Ascending aorta (tissue), 2 donors: ENCODE measurements at regions not wholly inside any gene's neighbourhood (a gene's known extent, or its start where the extent isn't known, plus 50 kb on each side); places are given as distances from the start of the nearest gene placed in this dataset.

ENCODE experiments used
- DNase-seq, 2 donors: peaks; one replicate each; pipeline ENCODE4 v3.0.0-alpha.2; 2019; ENCODE audit warnings: low spot score in 2 of 2
- H3K27ac ChIP-seq, 2 donors: fragments of 200-600 bp; sonication (generic); one replicate each; pipeline ENCODE4 v1.5.1; 2016 to 2017; ENCODE audit warnings: mild to moderate bottlenecking in 1 of 2
- H3K27me3 ChIP-seq: fragments of 200-600 bp; sonication (generic); one replicate; pipeline ENCODE4 v1.5.1; 2017
- H3K36me3 ChIP-seq, 2 donors: fragments of 200-600 bp; sonication (generic); one replicate each; pipeline ENCODE4 v1.5.1; 2016
- H3K4me1 ChIP-seq, 2 donors: fragments of 200-600 bp; sonication (generic); one replicate each; pipeline ENCODE4 v1.5.1; 2016 to 2017; ENCODE audit warnings: mild to moderate bottlenecking in 1 of 2
- H3K4me3 ChIP-seq, 2 donors: fragments of 200-600 bp; sonication (generic); one replicate each; pipeline ENCODE4 v1.5.1; 2016 to 2017; ENCODE audit warnings: mild to moderate bottlenecking in 1 of 2
- H3K9me3 ChIP-seq, 2 donors: fragments of 200-600 bp; sonication (generic); one replicate each; pipeline ENCODE4 v1.5.1; 2016
- CTCF ChIP-seq, 3 experiments: fragments of 200-600 bp in 2 of 3; fragments of 450-650 bp in 1 of 3; sonication (generic) in 2 of 3; IDR thresholded peaks; one replicate each; pipeline ENCODE4 v1.5.1; 2016 to 2019; ENCODE audit warnings: antibody characterized with exemption in 3 of 3, mild to moderate bottlenecking in 1 of 3, moderate library complexity in 1 of 3
- intact Hi-C: fragments of 100-400 bp; cut with DNase I; formaldehyde crosslinking; loops from one replicate; pipeline ENCODE4 v1.15.1; 2023

GRCh38 chr4:17066236-17066635, 167.8 kb upstream of the LDB2 start:
- H3K4me1 ChIP-seq: peaks cover 0 to 3% of the 10 kb centered on the region in 2 donors
- TF ChIP-seq CTCF (IDR thresholded peaks at IDR 0.05): no peak
- no peak overlapping the region for H3K27ac ChIP-seq
- no peak for DNase-seq
- intact Hi-C loops: no loop called here
- no peaks in the 10 kb centered on the region for H3K27me3 ChIP-seq
- no peak overlapping the region for H3K4me3 ChIP-seq
- H3K9me3 ChIP-seq: no peaks in the 10 kb centered on the region
- no peaks in the 10 kb centered on the region for H3K36me3 ChIP-seq

GRCh38 chr4:17065821-17066220, 167.4 kb upstream of the LDB2 start:
- H3K27me3 ChIP-seq: no peaks in the 10 kb centered on the region
- DNase-seq: no peak
- H3K36me3 ChIP-seq: no peaks in the 10 kb centered on the region
- no peak overlapping the region for H3K4me3 ChIP-seq
- no peak overlapping the region for H3K27ac ChIP-seq
- TF ChIP-seq CTCF (IDR thresholded peaks at IDR 0.05): no peak
- H3K4me1 ChIP-seq: peaks cover 0 to 3% of the 10 kb centered on the region in 2 donors
- H3K9me3 ChIP-seq: no peaks in the 10 kb centered on the region
- intact Hi-C loops: no loop called here

GRCh38 chr4:17064959-17065358, 166.5 kb upstream of the LDB2 start:
- H3K9me3 ChIP-seq: no peaks in the 10 kb centered on the region
- no peak overlapping the region for H3K27ac ChIP-seq
- H3K27me3 ChIP-seq: no peaks in the 10 kb centered on the region
- no peaks in the 10 kb centered on the region for H3K36me3 ChIP-seq
- TF ChIP-seq CTCF (IDR thresholded peaks at IDR 0.05): no peak
- H3K4me1 ChIP-seq: peaks cover 0 to 3% of the 10 kb centered on the region in 2 donors
- DNase-seq: no peak
- no peak overlapping the region for H3K4me3 ChIP-seq
- intact Hi-C loops: loop anchor here (5.0 kb wide), 1 partner anchor 38 kb away; no protein-coding TSS in a partner anchor

- intact Hi-C loops: loop anchor here (5.0 kb wide), 1 partner anchor 37 kb away; no protein-coding TSS in a partner anchor
- DNase-seq: no peak
- H3K4me3 ChIP-seq: no peak overlapping the region
Observed at GRCh38 chr4:17063888-17064287, 165.4 kb upstream of the LDB2 start.

GRCh38 chr4:17060230-17060629, 161.8 kb upstream of the LDB2 start:
- Histone ChIP-seq H3K4me1 (no peaks in the 10 kb centered on the region), H3K27ac (no peak overlapping the region), H3K4me3 (no peak overlapping the region), H3K36me3 (no peaks in the 10 kb centered on the region), H3K9me3 (no peaks in the 10 kb centered on the region), H3K27me3 (no peaks in the 10 kb centered on the region)
- no peak for DNase-seq
- intact Hi-C loops: loop anchor here (5.0 kb wide), 1 partner anchor 33 kb away; no protein-coding TSS in a partner anchor
- TF ChIP-seq CTCF (IDR thresholded peaks at IDR 0.05): no peak

More at GRCh38 chr4:17063888-17064287, 165.4 kb upstream of the LDB2 start:
- Histone ChIP-seq H3K36me3 (no peaks in the 10 kb centered on the region), H3K27me3 (no peaks in the 10 kb centered on the region), H3K9me3 (no peaks in the 10 kb centered on the region), H3K4me1 (peaks cover 0 to 3% of the 10 kb centered on the region in 2 donors), H3K27ac (no peak overlapping the region)
- TF ChIP-seq CTCF (IDR thresholded peaks at IDR 0.05): no peak
